Naive thymus-derived CD4-positive, alpha-beta T cell (primary cell): ENCODE measurements at regions not wholly inside any gene's neighbourhood (a gene's known extent, or its start where the extent isn't known, plus 50 kb on each side); places are given as distances from the start of the nearest gene placed in this dataset.

Source experiments
- ATAC-seq: fragments of 150-1000 bp; cut with Tn5 transposase; 2 replicates; pipeline ENCODE4 v1.10.0; 2021; ENCODE audit warnings: mild to moderate bottlenecking, moderate library complexity
- CTCF ChIA-PET: fragments of 350-600 bp; sonication (Branson Sonifier 250); formaldehyde crosslinking; loops from one replicate; lab custom pipeline; 2021; ENCODE audit warnings: antibody characterized with exemption; lab: Charles Lee
- POLR2A ChIA-PET: fragments of 350-600 bp; sonication (Branson Sonifier 250); formaldehyde crosslinking; loops from one replicate; lab custom pipeline; 2021; ENCODE audit warnings: antibody characterized with exemption, inconsistent platforms; lab: Charles Lee
- DNase-seq, 9 donors: peaks; one replicate each; pipeline versions ENCODE4 v3.0.0 to v3.0.0-alpha.2; 2020 to 2022; ENCODE audit warnings: mixed read lengths in 1 of 9
- H3K27ac ChIP-seq: one replicate; pipeline ENCODE4 v1.7.0; 2013; ENCODE audit warnings: mild to moderate bottlenecking, low read depth, low read length, moderate library complexity
- H3K27me3 ChIP-seq, 2 donors: one replicate each; pipeline ENCODE4 v1.7.0; 2013; ENCODE audit warnings: low read length in 2 of 2, mild to moderate bottlenecking in 2 of 2, moderate library complexity in 2 of 2; ENCODE audit not compliant: control insufficient read depth in 2 of 2, insufficient read depth in 2 of 2
- H3K36me3 ChIP-seq, 3 experiments: 1 replicate in 2 of 3; 2 replicates in 1 of 3; pipeline ENCODE4 v1.7.0; 2013; ENCODE audit warnings: low read length in 3 of 3, mild to moderate bottlenecking in 3 of 3, moderate library complexity in 1 of 3; ENCODE audit not compliant: insufficient read depth in 3 of 3, control insufficient read depth in 2 of 3
- H3K4me1 ChIP-seq, 2 donors: one replicate each; pipeline ENCODE4 v1.7.0; 2013; ENCODE audit warnings: low read length in 2 of 2, mild to moderate bottlenecking in 2 of 2, moderate library complexity in 1 of 2; ENCODE audit not compliant: control insufficient read depth in 2 of 2, insufficient read depth in 2 of 2
- H3K4me3 ChIP-seq: 2 replicates; pipeline ENCODE4 v1.7.0; 2013; ENCODE audit warnings: mild to moderate bottlenecking, low read length
- H3K9me3 ChIP-seq, 3 experiments: 1 replicate in 2 of 3; 2 replicates in 1 of 3; pipeline ENCODE4 v1.7.0; 2013; ENCODE audit warnings: low read length in 3 of 3; ENCODE audit not compliant: control insufficient read depth in 2 of 3
- H3K27ac Mint-ChIP-seq, 9 donors: one replicate each; pipeline ENCODE4 v1.8.0; 2020 to 2022; ENCODE audit warnings: mixed read lengths in 9 of 9, mild to moderate bottlenecking in 8 of 9, moderate library complexity in 5 of 9, inconsistent platforms in 2 of 9
- H3K27me3 Mint-ChIP-seq, 5 donors: one replicate each; pipeline ENCODE4 v1.8.0; 2021 to 2022; ENCODE audit warnings: mixed read lengths in 5 of 5, mild to moderate bottlenecking in 1 of 5
- H3K36me3 Mint-ChIP-seq, 5 donors: one replicate each; pipeline ENCODE4 v1.8.0; 2020 to 2022; ENCODE audit warnings: mixed read lengths in 5 of 5, mild to moderate bottlenecking in 3 of 5, inconsistent platforms in 1 of 5
- H3K4me1 Mint-ChIP-seq, 7 donors: one replicate each; pipeline ENCODE4 v1.8.0; 2020 to 2022; ENCODE audit warnings: mixed read lengths in 7 of 7, mild to moderate bottlenecking in 3 of 7, inconsistent platforms in 1 of 7
- H3K4me3 Mint-ChIP-seq, 10 donors: one replicate each; pipeline ENCODE4 v1.8.0; 2020 to 2022; ENCODE audit warnings: mild to moderate bottlenecking in 10 of 10, mixed read lengths in 10 of 10, moderate library complexity in 6 of 10, inconsistent platforms in 2 of 10
- H3K9me3 Mint-ChIP-seq, 11 donors: one replicate each; pipeline ENCODE4 v1.8.0; 2020 to 2022; ENCODE audit warnings: mixed read lengths in 11 of 11, mild to moderate bottlenecking in 4 of 11, inconsistent platforms in 1 of 11, moderate library complexity in 1 of 11
- intact Hi-C, 2 donors: fragments of 100-400 bp; cut with micrococcal nuclease; formaldehyde crosslinking; loops; one replicate each; pipeline ENCODE4 v1.15.1; 2023

DNA sequence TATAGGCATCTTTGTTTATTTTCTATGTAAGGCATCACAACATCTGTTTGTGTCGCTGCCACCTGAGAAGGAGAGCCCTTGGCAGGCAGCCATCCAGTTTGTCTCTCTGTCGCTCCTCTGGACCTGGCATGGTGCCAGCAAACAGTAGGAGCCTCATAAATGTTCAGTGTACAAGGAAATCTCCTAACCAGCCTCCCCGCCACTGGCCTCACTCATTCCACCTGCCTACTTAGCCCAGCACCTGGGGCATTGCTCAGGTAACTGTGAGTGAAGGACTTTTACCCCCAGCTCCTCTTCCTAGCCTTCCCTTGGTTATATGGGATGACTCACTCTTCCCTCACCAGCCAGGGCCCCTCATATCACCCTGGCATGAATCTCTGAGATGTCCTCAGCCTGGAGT lies 61.7 kb upstream of the NPTX2 start:
- intact Hi-C loops, result no loop called here
- peaks cover 3 to 36% (median 16%) of the 10 kb centered on the region in 11 donors for H3K9me3 Mint-ChIP-seq

DNA sequence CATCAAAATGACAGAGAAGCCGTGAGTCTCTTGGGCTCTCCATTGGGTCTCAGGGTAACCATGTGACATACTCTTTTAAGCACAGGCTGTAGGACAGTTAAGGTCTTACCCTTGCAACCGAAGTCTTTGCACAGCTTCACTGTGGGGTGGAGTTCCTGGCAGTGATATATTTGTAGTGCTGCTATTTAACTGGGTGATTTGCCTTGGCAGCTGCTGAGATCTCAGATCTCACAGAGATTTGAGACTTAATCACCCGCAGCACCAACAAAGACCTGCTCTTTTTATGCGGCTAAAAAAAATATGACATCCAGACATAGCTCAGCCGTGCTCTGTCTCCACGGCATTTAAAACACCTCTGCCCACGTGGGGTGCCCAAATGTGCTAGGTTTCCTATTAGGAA lies 63.4 kb upstream of the NPTX2 start:
- Histone ChIP-seq H3K27me3 (no peaks in the 10 kb centered on the region), H3K4me3 (no peak overlapping the region), H3K27ac (no peak overlapping the region), H3K4me1 (no peaks in the 10 kb centered on the region), H3K36me3 (no peaks in the 10 kb centered on the region), H3K9me3 (peaks cover 0 to 4% (median 0%) of the 10 kb centered on the region in 3 experiments)
- H3K4me3 Mint-ChIP-seq, result no peak overlapping the region
- ATAC-seq (no peak), DNase-seq (no peak)
- H3K27me3 Mint-ChIP-seq, result peaks cover 0 to 12% (median 5%) of the 10 kb centered on the region in 5 donors
- no peak overlapping the region for H3K27ac Mint-ChIP-seq
- intact Hi-C loops, result no loop called here
- H3K4me1 Mint-ChIP-seq, result no peaks in the 10 kb centered on the region
- POLR2A ChIA-PET, result no interaction called here
- H3K36me3 Mint-ChIP-seq, result peaks cover 0 to 6% (median 0%) of the 10 kb centered on the region in 5 donors
- CTCF ChIA-PET, result no interaction called here
- H3K9me3 Mint-ChIP-seq, result peaks cover 5 to 32% (median 14%) of the 10 kb centered on the region in 11 donors

More for the DNA sequence above, 61.7 kb upstream of the NPTX2 start:
- Mint-ChIP-seq H3K4me3 (no peak overlapping the region), H3K36me3 (peaks cover 0 to 6% (median 0%) of the 10 kb centered on the region in 5 donors), H3K27me3 (peaks cover 0 to 19% (median 10%) of the 10 kb centered on the region in 5 donors), H3K27ac (peak overlapping the region in 1 of 9 donors; percentile 57), H3K4me1 (no peaks in the 10 kb centered on the region)
- CTCF ChIA-PET, result no interaction called here
- POLR2A ChIA-PET, result no interaction called here
- peaks cover 0 to 4% (median 0%) of the 10 kb centered on the region in 3 experiments for H3K9me3 ChIP-seq
- H3K27ac ChIP-seq, result no peak overlapping the region
- no peaks in the 10 kb centered on the region for H3K27me3 ChIP-seq
- DNase-seq (no peak), ATAC-seq (no peak)
- no peak overlapping the region for H3K4me3 ChIP-seq
- H3K36me3 ChIP-seq, result no peaks in the 10 kb centered on the region
- no peaks in the 10 kb centered on the region for H3K4me1 ChIP-seq

DNA sequence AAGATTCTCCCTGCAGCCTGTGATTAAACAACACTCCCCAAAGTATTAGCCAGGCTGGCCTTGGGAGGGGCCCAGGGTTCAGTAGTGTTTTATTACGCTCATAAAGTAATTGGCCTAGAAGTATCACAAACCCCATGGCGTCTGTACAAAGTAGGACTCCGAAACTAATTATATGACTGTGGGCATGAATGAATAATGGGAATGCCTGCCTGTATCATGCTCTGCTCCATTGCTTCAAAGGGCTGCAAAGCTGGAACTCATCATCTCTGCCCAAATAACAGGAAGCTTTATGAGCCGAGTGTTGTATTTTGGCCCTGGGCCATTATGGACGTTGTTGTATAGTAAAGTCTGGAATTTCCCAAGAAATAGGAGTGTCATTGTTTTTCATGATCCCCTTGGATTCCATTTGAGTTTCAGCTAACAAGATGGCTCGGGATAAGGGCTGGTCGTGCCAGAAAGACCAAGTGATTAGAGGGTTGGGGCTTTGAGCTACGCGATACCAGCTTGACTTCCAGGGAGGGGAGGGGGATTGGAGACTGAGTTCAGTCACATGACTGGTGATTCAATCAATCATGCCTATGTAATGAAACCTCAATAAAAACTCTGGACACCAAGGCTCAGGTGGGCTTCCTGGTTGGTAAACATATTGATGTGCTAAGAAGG lies 65.3 kb upstream of the NPTX2 start:
- H3K9me3 Mint-ChIP-seq, result peaks cover 9 to 32% (median 17%) of the 10 kb centered on the region in 11 donors
- no peak for ATAC-seq
- no peak overlapping the region for H3K4me3 ChIP-seq
- H3K36me3 Mint-ChIP-seq, result peaks cover 0 to 6% (median 0%) of the 10 kb centered on the region in 5 donors
- POLR2A ChIA-PET, result no interaction called here
- H3K4me1 ChIP-seq, result no peaks in the 10 kb centered on the region
- intact Hi-C loops, result no loop called here
- no peaks in the 10 kb centered on the region for H3K4me1 Mint-ChIP-seq
- H3K27ac Mint-ChIP-seq, result no peak overlapping the region
- H3K27me3 Mint-ChIP-seq, result peaks cover 0 to 21% (median 5%) of the 10 kb centered on the region in 5 donors
- no peak for DNase-seq
- no peak overlapping the region for H3K27ac ChIP-seq
- no peaks in the 10 kb centered on the region for H3K27me3 ChIP-seq
- no peaks in the 10 kb centered on the region for H3K36me3 ChIP-seq
- peaks cover 0 to 4% (median 0%) of the 10 kb centered on the region in 3 experiments for H3K9me3 ChIP-seq
- CTCF ChIA-PET, result interaction anchor here (1.2 kb wide), 1 partner anchor 531 kb away, joined by 3 read pairs; no protein-coding TSS in a partner anchor
- H3K4me3 Mint-ChIP-seq, result no peak overlapping the region

DNA sequence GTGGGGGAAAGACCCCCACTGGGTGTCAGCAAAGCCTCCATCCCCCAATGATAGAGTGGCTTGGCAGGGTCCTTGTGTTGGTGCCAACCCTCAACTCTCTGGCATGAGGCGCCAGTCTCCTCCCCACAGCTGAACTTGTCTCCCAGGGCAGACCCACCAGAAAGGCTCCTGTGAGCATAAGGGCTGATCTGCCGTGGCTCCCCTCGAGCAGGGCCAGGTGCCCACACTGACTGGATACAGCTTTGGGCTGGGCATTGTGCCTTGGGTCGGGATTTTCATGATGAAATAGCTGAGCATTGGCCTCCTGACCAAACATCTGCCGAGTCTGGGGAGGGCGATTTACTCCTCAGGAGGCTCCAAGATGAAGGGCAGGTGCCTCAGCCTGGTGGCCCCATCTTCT lies 68.1 kb upstream of the NPTX2 start:
- POLR2A ChIA-PET, result no interaction called here
- no peak overlapping the region for H3K27ac Mint-ChIP-seq
- ATAC-seq (no peak), DNase-seq (no peak)
- H3K27ac ChIP-seq, result no peak overlapping the region
- H3K9me3 Mint-ChIP-seq, result peaks cover 9 to 32% (median 17%) of the 10 kb centered on the region in 11 donors
- intact Hi-C loops, result no loop called here
- peaks cover 0 to 6% (median 0%) of the 10 kb centered on the region in 5 donors for H3K36me3 Mint-ChIP-seq
- no peaks in the 10 kb centered on the region for H3K4me1 ChIP-seq
- peaks cover 0 to 4% (median 0%) of the 10 kb centered on the region in 3 experiments for H3K9me3 ChIP-seq
- H3K4me1 Mint-ChIP-seq, result no peaks in the 10 kb centered on the region
- no peak overlapping the region for H3K4me3 ChIP-seq
- no peak overlapping the region for H3K4me3 Mint-ChIP-seq
- H3K27me3 Mint-ChIP-seq, result peaks cover 0 to 21% (median 4%) of the 10 kb centered on the region in 5 donors
- CTCF ChIA-PET, result no interaction called here
- H3K36me3 ChIP-seq, result no peaks in the 10 kb centered on the region
- H3K27me3 ChIP-seq, result no peaks in the 10 kb centered on the region

DNA sequence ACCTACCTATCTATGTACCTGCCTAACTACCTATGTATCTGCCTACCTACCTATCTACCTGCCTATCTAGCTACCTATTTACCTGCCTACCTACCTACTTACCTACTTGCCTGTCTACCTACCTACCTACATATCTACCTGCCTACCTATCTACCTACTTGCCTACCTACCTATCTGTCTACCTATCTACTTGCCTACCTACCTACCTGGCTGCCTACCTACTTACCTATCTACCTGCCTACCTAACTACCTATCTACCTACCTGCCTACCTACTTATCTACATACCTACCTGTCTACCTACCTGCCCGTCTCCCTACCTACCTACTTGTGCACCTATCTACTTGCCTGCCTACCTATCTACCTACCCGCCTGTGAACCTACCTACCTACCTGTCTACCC lies 68.7 kb upstream of the NPTX2 start:
- Mint-ChIP-seq H3K27ac (no peak overlapping the region), H3K9me3 (peaks cover 9 to 26% (median 17%) of the 10 kb centered on the region in 11 donors), H3K27me3 (peaks cover 0 to 21% (median 4%) of the 10 kb centered on the region in 5 donors), H3K4me1 (no peaks in the 10 kb centered on the region), H3K36me3 (peaks cover 0 to 6% (median 0%) of the 10 kb centered on the region in 5 donors), H3K4me3 (no peak overlapping the region)
- DNase-seq (no peak), ATAC-seq (no peak)
- intact Hi-C loops, result no loop called here
- Histone ChIP-seq H3K27me3 (no peaks in the 10 kb centered on the region), H3K9me3 (peaks cover 0 to 4% (median 0%) of the 10 kb centered on the region in 3 experiments), H3K27ac (no peak overlapping the region), H3K4me3 (no peak overlapping the region), H3K4me1 (no peaks in the 10 kb centered on the region), H3K36me3 (no peaks in the 10 kb centered on the region)
- ChIA-PET CTCF (no interaction called here), POLR2A (no interaction called here)

DNA sequence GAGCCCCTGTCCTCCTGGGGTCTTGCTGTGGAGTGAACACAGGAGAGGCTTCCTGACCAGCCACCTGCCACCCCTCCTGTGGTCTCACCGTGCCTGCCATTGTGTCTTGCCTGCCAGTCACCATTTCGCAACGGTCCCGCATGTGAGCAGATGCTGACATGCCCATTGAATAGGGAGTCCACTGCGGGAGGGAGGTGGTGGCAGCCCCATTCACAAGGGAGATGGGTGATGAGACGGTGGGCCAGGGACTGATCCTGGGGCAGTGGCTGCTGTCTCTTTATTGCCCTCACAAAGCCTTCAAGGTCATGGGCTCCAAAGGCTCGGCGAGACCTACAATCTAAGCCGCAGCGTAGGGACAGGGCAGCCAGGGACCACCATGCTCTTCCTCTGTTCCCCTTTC lies 76.0 kb upstream of the NPTX2 start:
- H3K4me1 Mint-ChIP-seq, result no peaks in the 10 kb centered on the region
- intact Hi-C loops, result no loop called here
- Histone ChIP-seq H3K36me3 (no peaks in the 10 kb centered on the region), H3K4me1 (no peaks in the 10 kb centered on the region), H3K27ac (no peak overlapping the region), H3K27me3 (no peaks in the 10 kb centered on the region), H3K9me3 (no peaks in the 10 kb centered on the region), H3K4me3 (no peak overlapping the region)
- peaks cover 0 to 18% (median 5%) of the 10 kb centered on the region in 11 donors for H3K9me3 Mint-ChIP-seq
- H3K36me3 Mint-ChIP-seq, result peaks cover 0 to 4% (median 0%) of the 10 kb centered on the region in 5 donors
- no peak overlapping the region for H3K4me3 Mint-ChIP-seq
- POLR2A ChIA-PET, result no interaction called here
- DNase-seq (no peak), ATAC-seq (no peak)
- CTCF ChIA-PET, result no interaction called here
- no peak overlapping the region for H3K27ac Mint-ChIP-seq
- peaks cover 0 to 13% (median 6%) of the 10 kb centered on the region in 5 donors for H3K27me3 Mint-ChIP-seq

DNA sequence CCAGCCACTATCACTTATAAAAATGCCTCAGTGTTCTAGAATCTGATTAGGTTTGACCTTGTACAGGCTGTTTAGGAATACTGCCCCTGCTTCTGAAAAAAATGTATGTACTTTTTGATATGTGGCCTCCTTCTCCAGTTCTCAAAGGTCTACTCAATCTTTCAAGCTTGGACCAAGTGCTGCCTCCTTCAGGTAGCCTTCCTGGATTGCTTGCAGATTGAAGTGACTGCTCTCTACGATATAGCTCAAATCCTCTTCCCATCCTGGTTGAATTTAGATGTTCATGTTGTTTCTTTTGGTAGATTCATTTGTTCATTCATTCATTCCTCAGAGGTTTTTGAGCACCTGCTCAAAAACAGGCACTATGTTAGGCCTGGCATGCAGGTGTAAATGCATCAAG lies 77.2 kb upstream of the NPTX2 start:
- Histone ChIP-seq H3K4me3 (no peak overlapping the region), H3K27ac (no peak overlapping the region), H3K27me3 (no peaks in the 10 kb centered on the region), H3K36me3 (no peaks in the 10 kb centered on the region), H3K4me1 (no peaks in the 10 kb centered on the region), H3K9me3 (no peaks in the 10 kb centered on the region)
- H3K36me3 Mint-ChIP-seq, result peaks cover 0 to 4% (median 0%) of the 10 kb centered on the region in 5 donors
- no peak overlapping the region for H3K27ac Mint-ChIP-seq
- DNase-seq (no peak), ATAC-seq (no peak)
- H3K4me3 Mint-ChIP-seq, result no peak overlapping the region
- ChIA-PET POLR2A (no interaction called here), CTCF (no interaction called here)
- H3K4me1 Mint-ChIP-seq, result no peaks in the 10 kb centered on the region
- intact Hi-C loops, result no loop called here
- peaks cover 0 to 15% (median 7%) of the 10 kb centered on the region in 5 donors for H3K27me3 Mint-ChIP-seq
- H3K9me3 Mint-ChIP-seq, result peaks cover 4 to 19% (median 7%) of the 10 kb centered on the region in 11 donors
